Nephron (organoid): ENCODE measurements at regions not wholly inside any gene's neighbourhood (a gene's known extent, or its start where the extent isn't known, plus 50 kb on each side); places are given as distances from the start of the nearest gene placed in this dataset.

Experiments
- H3K27ac Mint-ChIP-seq, 3 experiments: 2 replicates each; pipeline ENCODE4 v1.8.0; 2020; ENCODE audit warnings: mixed read lengths in 3 of 3, mild to moderate bottlenecking in 2 of 3, moderate library complexity in 1 of 3
- H3K27me3 Mint-ChIP-seq: 2 replicates; pipeline ENCODE4 v1.8.0; 2021; ENCODE audit warnings: low read depth, mild to moderate bottlenecking, moderate library complexity, mixed read lengths
- H3K36me3 Mint-ChIP-seq: 2 replicates; pipeline ENCODE4 v1.8.0; 2020; ENCODE audit warnings: low read depth, mixed read lengths
- H3K4me1 Mint-ChIP-seq: 2 replicates; pipeline ENCODE4 v1.8.0; 2020; ENCODE audit warnings: mixed read lengths
- H3K4me3 Mint-ChIP-seq, 3 experiments: 2 replicates each; pipeline ENCODE4 v1.8.0; 2020; ENCODE audit warnings: mild to moderate bottlenecking in 3 of 3, mixed read lengths in 3 of 3, moderate library complexity in 2 of 3
- H3K9me3 Mint-ChIP-seq: 2 replicates; pipeline ENCODE4 v1.8.0; 2020; ENCODE audit warnings: mixed read lengths
- CTCF ChIP-seq, 3 experiments: fragments of 200-600 bp; sonication (generic); IDR thresholded peaks; one replicate each; pipeline ENCODE4 v1.5.0; 2021; ENCODE audit warnings: antibody characterized with exemption in 3 of 3; ENCODE audit not compliant: unreplicated experiment in 3 of 3

- no peaks in the 10 kb centered on the region for H3K9me3 Mint-ChIP-seq
- no peak for TF ChIP-seq CTCF (IDR thresholded peaks at IDR 0.05; ENCODE audit: unreplicated experiment in 3 of 3)
Measured at GRCh38 chr16:51550800-51551347, 399.8 kb upstream of the SALL1 start.

DNA sequence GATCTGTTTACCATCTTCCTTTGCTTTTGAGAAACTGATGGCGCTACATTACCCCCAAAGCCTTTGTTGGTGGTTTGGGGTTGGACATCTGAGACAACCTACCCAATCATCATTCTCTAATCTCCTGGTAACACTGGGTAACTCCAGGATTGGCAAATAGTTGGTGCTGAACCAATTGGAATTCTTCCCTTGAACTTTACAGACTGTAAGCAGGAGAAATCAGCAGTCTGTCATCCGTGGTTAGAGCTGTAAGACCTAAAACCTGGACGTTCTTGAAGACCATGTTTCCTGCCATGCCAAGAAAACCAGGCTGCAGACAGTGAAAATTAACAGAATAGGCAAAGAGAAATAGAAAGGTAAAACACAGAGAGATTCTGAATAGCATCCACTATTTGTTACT lies 398.8 kb upstream of the SALL1 start:
- H3K4me3 Mint-ChIP-seq, result no peak overlapping the region
- TF ChIP-seq CTCF (IDR thresholded peaks at IDR 0.05; ENCODE audit: unreplicated experiment in 3 of 3), result no peak
- peaks cover 3% of the 10 kb centered on the region for H3K36me3 Mint-ChIP-seq
- H3K27ac Mint-ChIP-seq, result no peak overlapping the region
- H3K9me3 Mint-ChIP-seq, result no peaks in the 10 kb centered on the region
- H3K27me3 Mint-ChIP-seq, result peaks cover 12% of the 10 kb centered on the region
- H3K4me1 Mint-ChIP-seq, result peaks cover 11% of the 10 kb centered on the region

More at GRCh38 chr16:51550800-51551347, 399.8 kb upstream of the SALL1 start:
- H3K4me1 Mint-ChIP-seq, result peaks cover under 1% of the 10 kb centered on the region
- no peak overlapping the region for H3K4me3 Mint-ChIP-seq
- no peak overlapping the region for H3K27ac Mint-ChIP-seq
- peaks cover 3% of the 10 kb centered on the region for H3K36me3 Mint-ChIP-seq
- H3K27me3 Mint-ChIP-seq, result peaks cover 14% of the 10 kb centered on the region

- Mint-ChIP-seq H3K4me1 (peaks cover 45% of the 10 kb centered on the region), H3K27ac (no peak overlapping the region), H3K27me3 (peaks cover 28% of the 10 kb centered on the region), H3K4me3 (no peak overlapping the region), H3K9me3 (no peaks in the 10 kb centered on the region), H3K36me3 (peaks cover 3% of the 10 kb centered on the region)
- no peak for TF ChIP-seq CTCF (IDR thresholded peaks at IDR 0.05; ENCODE audit: unreplicated experiment in 3 of 3)
Measured at GRCh38 chr16:51545951-51546350, 394.9 kb upstream of the SALL1 start.

GRCh38 chr16:51544851-51545467 lies 393.9 kb upstream of the SALL1 start:
- TF ChIP-seq CTCF (IDR thresholded peaks at IDR 0.05; ENCODE audit: unreplicated experiment in 3 of 3), result no peak
- Mint-ChIP-seq H3K9me3 (no peaks in the 10 kb centered on the region), H3K27ac (no peak overlapping the region), H3K4me3 (no peak overlapping the region), H3K4me1 (peaks cover 45% of the 10 kb centered on the region), H3K27me3 (peaks cover 29% of the 10 kb centered on the region), H3K36me3 (peaks cover 3% of the 10 kb centered on the region)

- H3K27me3 Mint-ChIP-seq, result peaks cover 38% of the 10 kb centered on the region
- H3K36me3 Mint-ChIP-seq, result no peaks in the 10 kb centered on the region
- no peak for TF ChIP-seq CTCF (IDR thresholded peaks at IDR 0.05; ENCODE audit: unreplicated experiment in 3 of 3)
- H3K9me3 Mint-ChIP-seq, result no peaks in the 10 kb centered on the region
- no peak overlapping the region for H3K27ac Mint-ChIP-seq
- H3K4me1 Mint-ChIP-seq, result peaks cover 47% of the 10 kb centered on the region
- H3K4me3 Mint-ChIP-seq, result no peak overlapping the region
Measured at GRCh38 chr16:51543971-51544370, 392.9 kb upstream of the SALL1 start.
